LNCAP (cell line): ENCODE measurements at regions not wholly inside any gene's neighbourhood (a gene's known extent, or its start where the extent isn't known, plus 50 kb on each side); places are given as distances from the start of the nearest gene placed in this dataset.

Source experiments
- TF ChIP-seq, protein P1 (sequence below): fragments of 450-650 bp; IDR thresholded peaks from 2 replicates; pipeline ENCODE4 v1.5.1; 2017; ENCODE audit warnings: mild to moderate bottlenecking

- TF ChIP-seq, protein P1, sequence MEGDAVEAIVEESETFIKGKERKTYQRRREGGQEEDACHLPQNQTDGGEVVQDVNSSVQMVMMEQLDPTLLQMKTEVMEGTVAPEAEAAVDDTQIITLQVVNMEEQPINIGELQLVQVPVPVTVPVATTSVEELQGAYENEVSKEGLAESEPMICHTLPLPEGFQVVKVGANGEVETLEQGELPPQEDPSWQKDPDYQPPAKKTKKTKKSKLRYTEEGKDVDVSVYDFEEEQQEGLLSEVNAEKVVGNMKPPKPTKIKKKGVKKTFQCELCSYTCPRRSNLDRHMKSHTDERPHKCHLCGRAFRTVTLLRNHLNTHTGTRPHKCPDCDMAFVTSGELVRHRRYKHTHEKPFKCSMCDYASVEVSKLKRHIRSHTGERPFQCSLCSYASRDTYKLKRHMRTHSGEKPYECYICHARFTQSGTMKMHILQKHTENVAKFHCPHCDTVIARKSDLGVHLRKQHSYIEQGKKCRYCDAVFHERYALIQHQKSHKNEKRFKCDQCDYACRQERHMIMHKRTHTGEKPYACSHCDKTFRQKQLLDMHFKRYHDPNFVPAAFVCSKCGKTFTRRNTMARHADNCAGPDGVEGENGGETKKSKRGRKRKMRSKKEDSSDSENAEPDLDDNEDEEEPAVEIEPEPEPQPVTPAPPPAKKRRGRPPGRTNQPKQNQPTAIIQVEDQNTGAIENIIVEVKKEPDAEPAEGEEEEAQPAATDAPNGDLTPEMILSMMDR = no peak
Observed at GRCh38 chr4:184911310-184911709, 85.5 kb upstream of the ACSL1 start.

DNA sequence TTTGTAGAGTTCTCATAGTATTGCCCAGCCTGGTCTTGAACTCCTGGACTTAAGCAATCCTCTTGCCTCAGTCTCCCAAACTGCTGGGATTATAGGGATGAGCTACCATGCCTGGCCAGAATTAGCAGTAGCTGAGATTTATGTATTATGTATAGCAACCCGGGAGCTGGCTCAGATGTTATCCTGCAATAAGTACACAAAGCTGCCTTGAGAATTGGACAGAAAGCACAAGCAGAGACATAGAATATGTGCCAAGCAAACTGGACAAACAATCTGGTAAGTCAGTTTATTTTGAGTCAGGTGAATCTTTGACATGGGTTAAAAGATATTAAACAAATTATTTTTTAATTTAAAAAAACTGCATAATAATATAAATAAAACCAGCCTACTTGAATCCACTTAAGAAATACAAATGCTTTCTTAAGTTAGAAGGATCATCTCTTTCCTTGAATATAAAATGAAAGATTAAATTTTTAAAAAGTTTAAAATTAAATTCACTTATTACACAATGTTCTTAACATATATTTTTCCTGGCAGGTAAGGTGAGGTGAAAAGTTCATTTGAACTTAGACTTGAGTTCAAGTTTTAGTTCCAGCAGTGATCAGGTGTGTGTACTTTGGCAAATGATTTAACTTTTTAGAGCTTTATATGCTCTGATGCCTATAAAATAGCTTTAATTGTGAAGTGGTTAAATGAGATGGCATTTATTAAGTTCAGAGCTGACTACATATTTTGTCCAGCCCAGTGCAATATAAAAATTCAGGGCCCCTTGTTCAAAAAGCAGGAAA is 87.8 kb upstream of the ACSL1 start:
- TF ChIP-seq, protein P1 = no peak

GRCh38 chr4:184921456-184921855 is 95.7 kb upstream of the ACSL1 start:
- TF ChIP-seq, protein P1 = no peak

- TF ChIP-seq, protein P1 = no peak
Observed at GRCh38 chr4:184922301-184922700, 96.0 kb upstream of the HELT start.

GRCh38 chr4:184924516-184924915 is 93.8 kb upstream of the HELT start:
- TF ChIP-seq, protein P1 = no peak

DNA sequence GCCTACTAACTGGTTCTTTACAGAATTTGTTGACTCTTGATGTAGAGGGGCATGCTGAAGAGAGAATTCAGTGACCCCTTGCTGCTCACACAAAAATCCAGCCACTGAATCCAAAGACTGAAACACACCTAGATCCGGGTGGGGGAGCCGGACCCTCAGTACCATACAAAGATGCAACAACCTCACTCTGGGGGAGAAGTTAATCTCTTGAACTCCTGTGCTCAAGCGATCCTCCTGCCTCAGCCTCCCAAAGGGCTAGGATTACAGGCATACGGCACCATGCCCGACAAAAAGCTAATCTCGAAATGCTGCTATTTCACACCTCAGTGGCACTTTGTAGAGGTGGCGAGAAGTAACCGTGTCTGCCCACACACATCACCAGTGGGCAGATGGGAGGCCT is 88.8 kb upstream of the HELT start:
- TF ChIP-seq, protein P1 = no peak

GRCh38 chr4:184930026-184930425 is 88.3 kb upstream of the HELT start:
- TF ChIP-seq, protein P1 = no peak
